ENCODE measurements at regions not wholly inside any gene's neighbourhood (a gene's known extent, or its start where the extent isn't known, plus 50 kb on each side); places are given as distances from the start of the nearest gene placed in this dataset.
"Not testable (repeated sequence)": the region's sequence is repeated elsewhere in the genome, so short reads cannot be mapped to it uniquely, and the experiment has no call there.

DNA sequence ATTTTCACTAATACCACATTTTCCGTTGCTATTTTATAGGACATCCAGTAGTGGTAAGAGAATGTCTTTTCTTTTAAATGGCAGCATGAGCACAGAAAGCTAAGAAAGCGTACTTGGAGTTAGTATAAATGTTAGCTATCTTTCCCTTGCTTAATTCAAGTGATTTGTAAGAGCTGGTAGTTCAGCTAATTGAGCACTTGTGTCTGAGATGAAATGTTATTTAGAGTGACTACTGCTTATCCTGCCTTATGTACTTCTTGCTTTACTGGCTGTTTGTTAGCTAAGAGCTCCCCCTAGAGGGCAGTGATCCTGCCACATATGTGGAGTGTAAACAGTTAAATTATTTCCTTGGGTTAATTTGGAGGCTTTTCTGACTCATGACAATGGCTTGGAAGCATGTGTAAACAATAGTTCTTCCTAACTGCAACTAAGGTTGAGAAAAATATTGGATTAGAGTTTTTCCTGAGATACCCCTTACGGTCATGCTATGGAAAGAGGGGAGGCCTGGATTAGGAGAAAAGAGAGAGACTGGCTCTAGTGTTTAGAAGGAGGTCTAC is 171.9 kb upstream of the TGIF2LY start:
- not testable (repeated sequence) for TF ChIP-seq EZH2 (IDR thresholded peaks at IDR 0.05); EZH2phosphoT487 (IDR thresholded peaks at IDR 0.05; ENCODE audit: borderline replicate concordance); POLR2AphosphoS5 (IDR thresholded peaks at IDR 0.05; ENCODE audit: low read depth, low read length); JUND (IDR thresholded peaks at IDR 0.05); FOSL1 (IDR thresholded peaks at IDR 0.05; ENCODE audit: low read depth)
- TF ChIP-seq, protein P1, sequence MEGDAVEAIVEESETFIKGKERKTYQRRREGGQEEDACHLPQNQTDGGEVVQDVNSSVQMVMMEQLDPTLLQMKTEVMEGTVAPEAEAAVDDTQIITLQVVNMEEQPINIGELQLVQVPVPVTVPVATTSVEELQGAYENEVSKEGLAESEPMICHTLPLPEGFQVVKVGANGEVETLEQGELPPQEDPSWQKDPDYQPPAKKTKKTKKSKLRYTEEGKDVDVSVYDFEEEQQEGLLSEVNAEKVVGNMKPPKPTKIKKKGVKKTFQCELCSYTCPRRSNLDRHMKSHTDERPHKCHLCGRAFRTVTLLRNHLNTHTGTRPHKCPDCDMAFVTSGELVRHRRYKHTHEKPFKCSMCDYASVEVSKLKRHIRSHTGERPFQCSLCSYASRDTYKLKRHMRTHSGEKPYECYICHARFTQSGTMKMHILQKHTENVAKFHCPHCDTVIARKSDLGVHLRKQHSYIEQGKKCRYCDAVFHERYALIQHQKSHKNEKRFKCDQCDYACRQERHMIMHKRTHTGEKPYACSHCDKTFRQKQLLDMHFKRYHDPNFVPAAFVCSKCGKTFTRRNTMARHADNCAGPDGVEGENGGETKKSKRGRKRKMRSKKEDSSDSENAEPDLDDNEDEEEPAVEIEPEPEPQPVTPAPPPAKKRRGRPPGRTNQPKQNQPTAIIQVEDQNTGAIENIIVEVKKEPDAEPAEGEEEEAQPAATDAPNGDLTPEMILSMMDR (IDR thresholded peaks at IDR 0.05 in 2 of 3, conservative IDR thresholded peaks at IDR 0.05 in 1 of 3; ENCODE audit: borderline replicate concordance in 1 of 3, insufficient read depth in 1 of 3, low read depth in 2 of 3, low read length in 2 of 3) = not testable (repeated sequence)
- TF ChIP-seq, protein P2, sequence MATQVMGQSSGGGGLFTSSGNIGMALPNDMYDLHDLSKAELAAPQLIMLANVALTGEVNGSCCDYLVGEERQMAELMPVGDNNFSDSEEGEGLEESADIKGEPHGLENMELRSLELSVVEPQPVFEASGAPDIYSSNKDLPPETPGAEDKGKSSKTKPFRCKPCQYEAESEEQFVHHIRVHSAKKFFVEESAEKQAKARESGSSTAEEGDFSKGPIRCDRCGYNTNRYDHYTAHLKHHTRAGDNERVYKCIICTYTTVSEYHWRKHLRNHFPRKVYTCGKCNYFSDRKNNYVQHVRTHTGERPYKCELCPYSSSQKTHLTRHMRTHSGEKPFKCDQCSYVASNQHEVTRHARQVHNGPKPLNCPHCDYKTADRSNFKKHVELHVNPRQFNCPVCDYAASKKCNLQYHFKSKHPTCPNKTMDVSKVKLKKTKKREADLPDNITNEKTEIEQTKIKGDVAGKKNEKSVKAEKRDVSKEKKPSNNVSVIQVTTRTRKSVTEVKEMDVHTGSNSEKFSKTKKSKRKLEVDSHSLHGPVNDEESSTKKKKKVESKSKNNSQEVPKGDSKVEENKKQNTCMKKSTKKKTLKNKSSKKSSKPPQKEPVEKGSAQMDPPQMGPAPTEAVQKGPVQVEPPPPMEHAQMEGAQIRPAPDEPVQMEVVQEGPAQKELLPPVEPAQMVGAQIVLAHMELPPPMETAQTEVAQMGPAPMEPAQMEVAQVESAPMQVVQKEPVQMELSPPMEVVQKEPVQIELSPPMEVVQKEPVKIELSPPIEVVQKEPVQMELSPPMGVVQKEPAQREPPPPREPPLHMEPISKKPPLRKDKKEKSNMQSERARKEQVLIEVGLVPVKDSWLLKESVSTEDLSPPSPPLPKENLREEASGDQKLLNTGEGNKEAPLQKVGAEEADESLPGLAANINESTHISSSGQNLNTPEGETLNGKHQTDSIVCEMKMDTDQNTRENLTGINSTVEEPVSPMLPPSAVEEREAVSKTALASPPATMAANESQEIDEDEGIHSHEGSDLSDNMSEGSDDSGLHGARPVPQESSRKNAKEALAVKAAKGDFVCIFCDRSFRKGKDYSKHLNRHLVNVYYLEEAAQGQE (IDR thresholded peaks at IDR 0.05; ENCODE audit: low read depth) = not testable (repeated sequence)
